ENCODE measurements at regions not wholly inside any gene's neighbourhood (a gene's known extent, or its start where the extent isn't known, plus 50 kb on each side); places are given as distances from the start of the nearest gene placed in this dataset.

DNA sequence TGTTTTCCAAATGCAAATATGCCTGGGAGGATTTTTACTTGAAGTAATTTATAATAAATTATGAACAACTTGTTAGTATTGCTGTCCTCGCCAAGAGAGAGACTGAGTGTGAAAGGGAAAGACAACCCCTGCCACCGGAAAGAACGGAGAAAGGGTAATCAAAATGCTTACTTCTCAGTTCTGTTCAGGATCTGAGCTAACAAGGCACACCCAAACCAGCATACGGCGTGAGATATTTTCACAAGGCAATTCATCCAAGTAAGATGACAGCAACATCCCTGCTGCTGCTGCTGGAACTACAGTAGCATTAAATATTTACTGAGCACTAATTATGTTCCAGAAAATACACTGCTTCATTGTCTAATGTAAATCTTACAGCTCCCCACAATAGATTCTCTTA lies 96.1 kb downstream of the KBTBD8 start:
- TF ChIP-seq CTCF (conservative IDR thresholded peaks at IDR 0.05; ENCODE audit: low read depth, low read length), result no peak
- no peak for TF ChIP-seq EZH2phosphoT487 (IDR thresholded peaks at IDR 0.05; ENCODE audit: borderline replicate concordance, low read length)
- TF ChIP-seq EZH2 (IDR thresholded peaks at IDR 0.05; ENCODE audit: low read length, unreplicated experiment), result no peak

Measured in PC-3 (cell line).